HepG2 (cell line): ENCODE measurements at regions not wholly inside any gene's neighbourhood (a gene's known extent, or its start where the extent isn't known, plus 50 kb on each side); places are given as distances from the start of the nearest gene placed in this dataset.

Source experiments
- ATAC-seq: fragments of 200-7000 bp; cut with Tn5 transposase; 3 replicates; pipeline ENCODE4 v1.9.1; 2020; ENCODE audit warnings: mild to moderate bottlenecking, moderate library complexity
- BruUV-seq: library from RNA; stranded (reverse); fragments of 400-500 nt; replicated peaks from 2 replicates; lab custom pipeline; 2021; lab: Mats Ljungman, UMichigan
- CTCF ChIA-PET: fragments of 300-600 bp; formaldehyde crosslinking; extraction: SDS; loops from one replicate; lab custom pipeline; 2021; ENCODE audit warnings: low total read pairs, inconsistent platforms, low intra/inter-chr PET ratio; lab: Yijun Ruan, JAX
- POLR2A ChIA-PET: fragments of 350-600 bp; sonication (Branson Sonifier 250); formaldehyde crosslinking; loops from one replicate; lab custom pipeline; 2020; ENCODE audit warnings: antibody characterized with exemption, inconsistent platforms; lab: Yijun Ruan, JAX
- DNase-seq: peaks from one replicate; pipeline ENCODE4 v3.0.0-alpha.2; 2015; ENCODE audit warnings: low spot score
- FAIRE-seq: peaks from 3 replicates; lab custom pipeline; 2011; peaks lifted over from hg19 to GRCh38; lab: Jason Lieb, UNC
- H2AFZ ChIP-seq: one replicate; pipeline ENCODE4 v1.6.1; 2011; ENCODE audit warnings: low read length, inconsistent platforms
- H3K27ac ChIP-seq: fragments of 300-600 bp; 3 replicates; pipeline ENCODE4 v1.8.0; 2011; ENCODE audit warnings: mixed run types, mild to moderate bottlenecking, mixed read lengths, low read length, inconsistent platforms; ENCODE audit not compliant: insufficient read depth; ENCODE audit errors: extremely low read length
- H3K27me3 ChIP-seq, 2 experiments: fragments of 200-600 bp in 1 of 2; 2 replicates in 1 of 2; 3 replicates in 1 of 2; pipeline versions ENCODE4 v1.6.0 to v1.8.0; 2011; ENCODE audit warnings: low read length in 2 of 2, mild to moderate bottlenecking in 2 of 2, moderate library complexity in 2 of 2, inconsistent platforms in 1 of 2; ENCODE audit not compliant: insufficient read depth in 2 of 2, control insufficient read depth in 1 of 2
- H3K36me3 ChIP-seq, 2 experiments: fragments of 200-600 bp in 1 of 2; replicated peaks in 1 of 2; 2 replicates in 1 of 2; 3 replicates in 1 of 2; pipeline versions ENCODE4 v1.5.1 to v1.8.0; 2011; ENCODE audit warnings: low read length in 2 of 2, inconsistent platforms in 1 of 2; ENCODE audit not compliant: insufficient read depth in 2 of 2, control insufficient read depth in 1 of 2
- H3K4me1 ChIP-seq: 2 replicates; pipeline ENCODE4 v1.5.1; 2012; ENCODE audit warnings: low read length, inconsistent platforms; ENCODE audit not compliant: insufficient read depth
- H3K4me2 ChIP-seq: 2 replicates; pipeline ENCODE4 v1.6.0; 2011; ENCODE audit warnings: low read depth, low read length, inconsistent platforms
- H3K4me3 ChIP-seq, 3 experiments: fragments of 200-600 bp in 1 of 3; sonication (generic), shearing (Covaris generic) in 1 of 3; replicated peaks in 1 of 3; 2 replicates each; pipeline ENCODE4 v1.5.1; 2011 to 2016; ENCODE audit warnings: low read length in 3 of 3, inconsistent platforms in 2 of 3, low read depth in 2 of 3, mild to moderate bottlenecking in 2 of 3, control low read depth in 1 of 3, mixed read lengths in 1 of 3; ENCODE audit not compliant: insufficient read depth in 1 of 3
- H3K79me2 ChIP-seq: one replicate; pipeline ENCODE4 v1.6.1; 2011; ENCODE audit warnings: low read length, inconsistent platforms; ENCODE audit not compliant: insufficient read depth
- H3K9ac ChIP-seq: 2 replicates; pipeline ENCODE4 v1.6.0; 2011; ENCODE audit warnings: mild to moderate bottlenecking, low read depth, low read length, inconsistent platforms; ENCODE audit not compliant: insufficient read depth
- H3K9me3 ChIP-seq: 2 replicates; pipeline ENCODE4 v1.5.1; 2012; ENCODE audit warnings: mild to moderate bottlenecking, low read length
- H4K20me1 ChIP-seq: 2 replicates; pipeline ENCODE4 v1.6.0; 2011; ENCODE audit warnings: inconsistent platforms, mild to moderate bottlenecking, low read length, moderate library complexity; ENCODE audit not compliant: insufficient read depth
- BCLAF1 ChIP-seq: fragments of 450-650 bp; IDR thresholded peaks from 2 replicates; pipeline ENCODE4 v1.6.1; 2017; ENCODE audit warnings: mild to moderate bottlenecking
- CCDC6 ChIP-seq: sonication (generic); formaldehyde crosslinking; IDR thresholded peaks from 2 replicates; pipeline ENCODE4 v1.8.1; 2022; ENCODE audit warnings: mild to moderate bottlenecking, missing genetic modification reagents, moderate library complexity
- DZIP1 ChIP-seq: sonication (generic); formaldehyde crosslinking; IDR thresholded peaks from 2 replicates; pipeline ENCODE4 v1.5.0; 2020; ENCODE audit warnings: mild to moderate bottlenecking, missing genetic modification reagents
- GABPB1 ChIP-seq: IDR thresholded peaks from 2 replicates; pipeline ENCODE4 v1.6.1; 2016; ENCODE audit warnings: mild to moderate bottlenecking, missing genetic modification reagents, moderate library complexity, missing compliant biosample characterization
- MNT ChIP-seq: fragments of 450-650 bp; IDR thresholded peaks from 2 replicates; pipeline ENCODE4 v1.6.1; 2016
- MXI1 ChIP-seq: IDR thresholded peaks from 3 replicates; pipeline ENCODE4 v1.6.1; 2012; ENCODE audit warnings: low read depth, low read length, inconsistent platforms, borderline replicate concordance
- SNRNP70 ChIP-seq: fragments of 200-400 bp; formaldehyde crosslinking; IDR thresholded peaks from 2 replicates; pipeline ENCODE4 v1.6.1; 2017; ENCODE audit warnings: mild to moderate bottlenecking, low read depth, low read length, moderate library complexity
- ZBTB25 ChIP-seq: IDR thresholded peaks from 2 replicates; pipeline ENCODE4 v1.6.1; 2018; ENCODE audit warnings: missing genetic modification reagents
- ZBTB37 ChIP-seq: sonication (generic); formaldehyde crosslinking; IDR thresholded peaks from 2 replicates; pipeline ENCODE4 v1.4.0; 2020; ENCODE audit warnings: mild to moderate bottlenecking, missing genetic modification reagents
- ZBTB46 ChIP-seq: sonication (generic); formaldehyde crosslinking; IDR thresholded peaks from 2 replicates; pipeline ENCODE4 v1.4.0; 2020; ENCODE audit warnings: mild to moderate bottlenecking, missing genetic modification reagents, borderline replicate concordance
- ZC3H4 ChIP-seq: sonication (generic); formaldehyde crosslinking; IDR thresholded peaks from 2 replicates; pipeline ENCODE4 v1.4.0; 2020; ENCODE audit warnings: missing genetic modification reagents, borderline replicate concordance
- ZNF580 ChIP-seq: IDR thresholded peaks from 2 replicates; pipeline ENCODE4 v1.6.1; 2016; ENCODE audit warnings: low read depth, borderline replicate concordance
- ZSCAN12 ChIP-seq: sonication (generic); formaldehyde crosslinking; IDR thresholded peaks from 2 replicates; pipeline ENCODE4 v1.9.0; 2021; ENCODE audit warnings: mild to moderate bottlenecking, missing genetic modification reagents
- WGBS: methylation state at CpG from one replicate; pipeline ENCODE4 v1.1.6; 2017; ENCODE audit warnings: low lambda C conversion rate; 5-methylcytosine and 5-hydroxymethylcytosine counted together
- in situ Hi-C: cut with HindIII; loops from 2 replicates; pipeline ENCODE4 v1.10.0; 2017; ENCODE audit warnings: low pct_unique_long_range_greater_than_20kb; ENCODE audit not compliant: extremely low pct_ligation_motif_present
- intact Hi-C: fragments of 100-400 bp; cut with micrococcal nuclease; formaldehyde crosslinking; loops from one replicate; pipeline ENCODE4 v1.10.0; 2022; ENCODE audit not compliant: unreplicated experiment

GRCh38 chr3:181635141-181635540 lies 76.6 kb upstream of the SOX2 start:
- no peak overlapping the region for H3K4me3 ChIP-seq
- no peaks in the 10 kb centered on the region for H3K36me3 ChIP-seq
- no peak for FAIRE-seq
- no peaks in the 10 kb centered on the region for H3K27me3 ChIP-seq
- 12% methylated on average over 4 of the region's 4 CpGs for WGBS
- ChIA-PET CTCF (no interaction called here), POLR2A (no interaction called here)
- intact Hi-C loops (no loop called here), in situ Hi-C loops (no loop called here)
- BruUV-seq: no TSS peak
- no peak overlapping the region for H3K9ac ChIP-seq
- H3K4me1 ChIP-seq: no peaks in the 10 kb centered on the region
- no peak for ATAC-seq
- H3K27ac ChIP-seq: no peak overlapping the region
- no peaks in the 10 kb centered on the region for H4K20me1 ChIP-seq
- H3K79me2 ChIP-seq: no peaks in the 10 kb centered on the region
- no peak overlapping the region for H2AFZ ChIP-seq
- no peaks in the 10 kb centered on the region for H3K9me3 ChIP-seq
- DNase-seq: no peak
- H3K4me2 ChIP-seq: no peak overlapping the region
- TF ChIP-seq CCDC6 (CRISPR knock-in tag) (no peak), GABPB1 (CRISPR knock-in tag) (no peak), MNT (no peak), ZBTB37 (CRISPR knock-in tag) (no peak), ZBTB46 (CRISPR knock-in tag) (no peak), SNRNP70 (no peak), ZC3H4 (no peak), ZNF580 (CRISPR knock-in tag) (no peak), MXI1 (no peak), DZIP1 (CRISPR knock-in tag) (no peak), ZSCAN12 (CRISPR knock-in tag) (no peak), ZBTB25 (CRISPR knock-in tag) (no peak), BCLAF1 (no peak)
